Trophoblast cell (in vitro differentiated cells and primary cell): ENCODE measurements at regions not wholly inside any gene's neighbourhood (a gene's known extent, or its start where the extent isn't known, plus 50 kb on each side); places are given as distances from the start of the nearest gene placed in this dataset.

Experiments
- DNase-seq, 2 donors: peaks; one replicate each; pipeline ENCODE4 v3.0.0-alpha.2; 2016
- H2AFZ ChIP-seq: 2 replicates; pipeline ENCODE4 v1.6.1; 2013; ENCODE audit warnings: low read length, moderate library complexity, mild to moderate bottlenecking; ENCODE audit not compliant: insufficient read depth, poor library complexity
- H2AK5ac ChIP-seq: 2 replicates; pipeline ENCODE4 v1.6.1; 2013; ENCODE audit warnings: mild to moderate bottlenecking, low read length
- H2BK120ac ChIP-seq: 2 replicates; pipeline ENCODE4 v1.6.1; 2013; ENCODE audit warnings: low read length, mild to moderate bottlenecking, moderate library complexity; ENCODE audit not compliant: insufficient read depth, poor library complexity
- H2BK12ac ChIP-seq: 2 replicates; pipeline ENCODE4 v1.6.1; 2013; ENCODE audit warnings: mild to moderate bottlenecking, low read length, moderate library complexity
- H2BK5ac ChIP-seq: 2 replicates; pipeline ENCODE4 v1.6.1; 2013; ENCODE audit warnings: low read length, low read depth, moderate library complexity, mild to moderate bottlenecking; ENCODE audit not compliant: poor library complexity
- H3K14ac ChIP-seq: 2 replicates; pipeline ENCODE4 v1.6.1; 2013; ENCODE audit warnings: mild to moderate bottlenecking, low read length
- H3K18ac ChIP-seq: 2 replicates; pipeline ENCODE4 v1.6.1; 2013; ENCODE audit warnings: mild to moderate bottlenecking, low read length
- H3K23ac ChIP-seq: 2 replicates; pipeline ENCODE4 v1.6.1; 2013; ENCODE audit warnings: low read length
- H3K27ac ChIP-seq: 2 replicates; pipeline ENCODE4 v1.5.1; 2013; ENCODE audit warnings: low read depth, mild to moderate bottlenecking, inconsistent platforms, low read length, moderate library complexity
- H3K27me3 ChIP-seq: 2 replicates; pipeline ENCODE4 v1.6.1; 2013; ENCODE audit warnings: inconsistent platforms, mild to moderate bottlenecking, low read length, moderate library complexity; ENCODE audit not compliant: insufficient read depth
- H3K36me3 ChIP-seq, 2 experiments: 1 replicate in 1 of 2; 2 replicates in 1 of 2; pipeline ENCODE4 v1.6.1; 2013; ENCODE audit warnings: low read length in 2 of 2, mild to moderate bottlenecking in 2 of 2, moderate library complexity in 1 of 2; ENCODE audit not compliant: insufficient read depth in 2 of 2, control insufficient read depth in 1 of 2
- H3K4ac ChIP-seq: 2 replicates; pipeline ENCODE4 v1.6.1; 2013; ENCODE audit warnings: low read depth, mild to moderate bottlenecking, low read length, moderate library complexity
- H3K4me1 ChIP-seq, 2 experiments: 1 replicate in 1 of 2; 2 replicates in 1 of 2; pipeline ENCODE4 v1.6.1; 2013; ENCODE audit warnings: low read length in 2 of 2, mild to moderate bottlenecking in 2 of 2, moderate library complexity in 1 of 2; ENCODE audit not compliant: insufficient read depth in 2 of 2, control insufficient read depth in 1 of 2
- H3K4me2 ChIP-seq: 2 replicates; pipeline ENCODE4 v1.6.1; 2013; ENCODE audit warnings: inconsistent platforms, mild to moderate bottlenecking, low read length, moderate library complexity
- H3K4me3 ChIP-seq: 2 replicates; pipeline ENCODE4 v1.5.1; 2013; ENCODE audit warnings: mild to moderate bottlenecking, low read depth, low read length, inconsistent platforms
- H3K79me1 ChIP-seq: one replicate; pipeline ENCODE4 v1.6.1; 2013; ENCODE audit warnings: low read length
- H3K79me2 ChIP-seq: 2 replicates; pipeline ENCODE4 v1.6.1; 2013; ENCODE audit warnings: low read length, mild to moderate bottlenecking; ENCODE audit not compliant: control insufficient read depth, insufficient read depth, poor library complexity
- H3K9ac ChIP-seq: 2 replicates; pipeline ENCODE4 v1.6.1; 2013; ENCODE audit warnings: mild to moderate bottlenecking, low read length
- H3K9me3 ChIP-seq: 2 replicates; pipeline ENCODE4 v1.6.1; 2013; ENCODE audit warnings: low read depth, mild to moderate bottlenecking, control low read depth, inconsistent platforms, low read length; ENCODE audit not compliant: insufficient read depth
- H4K12ac ChIP-seq: 2 replicates; pipeline ENCODE4 v1.6.1; 2013; ENCODE audit warnings: low read depth, mild to moderate bottlenecking, low read length, moderate library complexity
- H4K8ac ChIP-seq: 2 replicates; pipeline ENCODE4 v1.6.1; 2013; ENCODE audit warnings: low read depth, mild to moderate bottlenecking, low read length, moderate library complexity
- H4K91ac ChIP-seq: one replicate; pipeline ENCODE4 v1.6.1; 2013; ENCODE audit warnings: low read depth, mild to moderate bottlenecking, low read length, moderate library complexity
- WGBS: extraction: QIAGEN DNeasy Blood & Tissue Kit; methylation state at CpG from one replicate; pipeline ENCODE4 v1.1.7; 2013; ENCODE audit warnings: missing lambda C conversion rate; ENCODE audit not compliant: insufficient read length, insufficient coverage; ENCODE audit errors: extremely low coverage; 5-methylcytosine and 5-hydroxymethylcytosine counted together

GRCh38 chr19:31135841-31136240 is 213.4 kb downstream of the TSHZ3 start:
- no peak overlapping the region for H4K8ac ChIP-seq
- H3K14ac ChIP-seq, result no peak overlapping the region
- no peak overlapping the region for H2AFZ ChIP-seq
- no peak overlapping the region for H4K91ac ChIP-seq
- no peaks in the 10 kb centered on the region for H3K27me3 ChIP-seq
- H4K12ac ChIP-seq, result no peak overlapping the region
- no peak overlapping the region for H2AK5ac ChIP-seq
- no peaks in the 10 kb centered on the region for H3K79me1 ChIP-seq
- H3K4me1 ChIP-seq, result no peaks in the 10 kb centered on the region
- no peak overlapping the region for H2BK120ac ChIP-seq
- no peak overlapping the region for H3K18ac ChIP-seq
- no peak overlapping the region for H2BK5ac ChIP-seq
- DNase-seq, result no peak
- no peaks in the 10 kb centered on the region for H3K36me3 ChIP-seq
- no peak overlapping the region for H2BK12ac ChIP-seq
- H3K9ac ChIP-seq, result no peak overlapping the region
- H3K27ac ChIP-seq, result no peak overlapping the region
- H3K9me3 ChIP-seq, result no peaks in the 10 kb centered on the region
- H3K23ac ChIP-seq, result no peak overlapping the region
- no peak overlapping the region for H3K4me3 ChIP-seq
- no peaks in the 10 kb centered on the region for H3K79me2 ChIP-seq
- no CpG with 5 or more reads among the region's 2 CpGs for whole genome bisulfite sequencing
- no peak overlapping the region for H3K4me2 ChIP-seq
- H3K4ac ChIP-seq, result no peak overlapping the region

GRCh38 chr19:31132753-31133110 is 216.5 kb downstream of the TSHZ3 start:
- H3K4me1 ChIP-seq, result peaks cover 0 to 3% of the 10 kb centered on the region in 2 experiments
- DNase-seq, result no peak
- H2BK120ac ChIP-seq, result no peak overlapping the region
- no peak overlapping the region for H3K23ac ChIP-seq
- H3K79me1 ChIP-seq, result no peaks in the 10 kb centered on the region
- H4K8ac ChIP-seq, result no peak overlapping the region
- no peaks in the 10 kb centered on the region for H3K36me3 ChIP-seq
- no peak overlapping the region for H3K4me2 ChIP-seq
- no peak overlapping the region for H2AFZ ChIP-seq
- no peaks in the 10 kb centered on the region for H3K79me2 ChIP-seq
- H3K9ac ChIP-seq, result no peak overlapping the region
- H3K14ac ChIP-seq, result no peak overlapping the region
- no peaks in the 10 kb centered on the region for H3K27me3 ChIP-seq
- H3K9me3 ChIP-seq, result peaks cover 2% of the 10 kb centered on the region
- no CpG with 5 or more reads among the region's 2 CpGs for WGBS
- H4K91ac ChIP-seq, result no peak overlapping the region
- H3K18ac ChIP-seq, result no peak overlapping the region
- no peak overlapping the region for H3K27ac ChIP-seq
- H2BK5ac ChIP-seq, result no peak overlapping the region
- H4K12ac ChIP-seq, result no peak overlapping the region
- H2BK12ac ChIP-seq, result no peak overlapping the region
- H3K4ac ChIP-seq, result no peak overlapping the region
- no peak overlapping the region for H3K4me3 ChIP-seq
- no peak overlapping the region for H2AK5ac ChIP-seq

- H3K23ac ChIP-seq, result no peak overlapping the region
- no peak for DNase-seq
- H3K9me3 ChIP-seq, result peaks cover 4% of the 10 kb centered on the region
- H3K4ac ChIP-seq, result no peak overlapping the region
- no peak overlapping the region for H2BK5ac ChIP-seq
- no peaks in the 10 kb centered on the region for H3K36me3 ChIP-seq
- no peak overlapping the region for H4K12ac ChIP-seq
- H2BK12ac ChIP-seq, result no peak overlapping the region
- no peak overlapping the region for H2BK120ac ChIP-seq
- H2AFZ ChIP-seq, result no peak overlapping the region
- peaks cover 0 to 4% of the 10 kb centered on the region in 2 experiments for H3K4me1 ChIP-seq
- no peak overlapping the region for H3K4me3 ChIP-seq
- H3K18ac ChIP-seq, result no peak overlapping the region
- H3K27me3 ChIP-seq, result no peaks in the 10 kb centered on the region
- no peak overlapping the region for H3K9ac ChIP-seq
- no peak overlapping the region for H2AK5ac ChIP-seq
- H4K91ac ChIP-seq, result no peak overlapping the region
- H3K79me2 ChIP-seq, result no peaks in the 10 kb centered on the region
- no peak overlapping the region for H3K27ac ChIP-seq
- H3K14ac ChIP-seq, result no peak overlapping the region
- H3K4me2 ChIP-seq, result no peak overlapping the region
- no peak overlapping the region for H4K8ac ChIP-seq
- H3K79me1 ChIP-seq, result no peaks in the 10 kb centered on the region
- WGBS, result no CpG with 5 or more reads among the region's 9 CpGs
Measured at GRCh38 chr19:31128291-31128690, 220.9 kb downstream of the TSHZ3 start.

GRCh38 chr19:31127134-31127967 is 221.9 kb downstream of the TSHZ3 start:
- Histone ChIP-seq H4K12ac (no peak overlapping the region), H3K4ac (no peak overlapping the region), H3K79me2 (no peaks in the 10 kb centered on the region), H3K27ac (no peak overlapping the region), H4K91ac (no peak overlapping the region), H3K18ac (no peak overlapping the region), H2BK12ac (no peak overlapping the region), H4K8ac (no peak overlapping the region), H3K9me3 (peaks cover 4% of the 10 kb centered on the region), H3K23ac (no peak overlapping the region), H3K27me3 (no peaks in the 10 kb centered on the region), H3K36me3 (no peaks in the 10 kb centered on the region), H3K79me1 (no peaks in the 10 kb centered on the region), H3K14ac (no peak overlapping the region), H2AK5ac (no peak overlapping the region), H3K4me1 (peaks cover 0 to 4% of the 10 kb centered on the region in 2 experiments), H2BK120ac (no peak overlapping the region), H3K9ac (peak overlapping the region; percentile 20), H2AFZ (no peak overlapping the region), H3K4me3 (no peak overlapping the region), H2BK5ac (no peak overlapping the region), H3K4me2 (no peak overlapping the region)
- DNase-seq, result no peak
- no CpG with 5 or more reads among the region's 14 CpGs for WGBS
